GM12892 (cell line): ENCODE measurements at regions not wholly inside any gene's neighbourhood (a gene's known extent, or its start where the extent isn't known, plus 50 kb on each side); places are given as distances from the start of the nearest gene placed in this dataset.

Source experiments
- POLR2A ChIP-seq: IDR thresholded peaks from 2 replicates; pipeline ENCODE4 v1.6.1; 2011; ENCODE audit warnings: low read depth, low read length, control low read depth
- POLR2AphosphoS5 ChIP-seq: IDR thresholded peaks from 2 replicates; pipeline ENCODE4 v1.6.1; 2011; ENCODE audit warnings: low read depth, low read length, control low read depth

GRCh38 chr3:164514576-164514975 is 563.7 kb downstream of the SI start:
- TF ChIP-seq POLR2AphosphoS5: no peak
- TF ChIP-seq POLR2A: no peak
